ENCODE measurements at regions not wholly inside any gene's neighbourhood (a gene's known extent, or its start where the extent isn't known, plus 50 kb on each side); places are given as distances from the start of the nearest gene placed in this dataset.

- TF ChIP-seq, protein P1, sequence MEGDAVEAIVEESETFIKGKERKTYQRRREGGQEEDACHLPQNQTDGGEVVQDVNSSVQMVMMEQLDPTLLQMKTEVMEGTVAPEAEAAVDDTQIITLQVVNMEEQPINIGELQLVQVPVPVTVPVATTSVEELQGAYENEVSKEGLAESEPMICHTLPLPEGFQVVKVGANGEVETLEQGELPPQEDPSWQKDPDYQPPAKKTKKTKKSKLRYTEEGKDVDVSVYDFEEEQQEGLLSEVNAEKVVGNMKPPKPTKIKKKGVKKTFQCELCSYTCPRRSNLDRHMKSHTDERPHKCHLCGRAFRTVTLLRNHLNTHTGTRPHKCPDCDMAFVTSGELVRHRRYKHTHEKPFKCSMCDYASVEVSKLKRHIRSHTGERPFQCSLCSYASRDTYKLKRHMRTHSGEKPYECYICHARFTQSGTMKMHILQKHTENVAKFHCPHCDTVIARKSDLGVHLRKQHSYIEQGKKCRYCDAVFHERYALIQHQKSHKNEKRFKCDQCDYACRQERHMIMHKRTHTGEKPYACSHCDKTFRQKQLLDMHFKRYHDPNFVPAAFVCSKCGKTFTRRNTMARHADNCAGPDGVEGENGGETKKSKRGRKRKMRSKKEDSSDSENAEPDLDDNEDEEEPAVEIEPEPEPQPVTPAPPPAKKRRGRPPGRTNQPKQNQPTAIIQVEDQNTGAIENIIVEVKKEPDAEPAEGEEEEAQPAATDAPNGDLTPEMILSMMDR (IDR thresholded peaks at IDR 0.05 in 4 of 5, conservative IDR thresholded peaks at IDR 0.05 in 1 of 5) = no peak
- TF ChIP-seq POLR2A (IDR thresholded peaks at IDR 0.05) = no peak
Measured at GRCh38 chr12:30570211-30570890, 125.3 kb downstream of the IPO8 start.
